ENCODE measurements at regions not wholly inside any gene's neighbourhood (a gene's known extent, or its start where the extent isn't known, plus 50 kb on each side); places are given as distances from the start of the nearest gene placed in this dataset.

- no peak for ATAC-seq
Measured at GRCh38 chr2:12795851-12796250, 79.1 kb downstream of the TRIB2 start.

- no peak for ATAC-seq
Measured at GRCh38 chr2:12796657-12797056, 79.9 kb downstream of the TRIB2 start.

GRCh38 chr2:12797815-12798214 is 81.1 kb downstream of the TRIB2 start:
- ATAC-seq, result no peak

GRCh38 chr2:12803607-12804006 is 86.9 kb downstream of the TRIB2 start:
- ATAC-seq, result no peak

GRCh38 chr2:12804091-12804856 is 87.5 kb downstream of the TRIB2 start:
- no peak for ATAC-seq

GRCh38 chr2:12805033-12805432 is 88.3 kb downstream of the TRIB2 start:
- no peak for ATAC-seq

- no peak for ATAC-seq
Measured at GRCh38 chr2:12806549-12807242, 90.0 kb downstream of the TRIB2 start.

GRCh38 chr2:12807907-12808810 is 91.4 kb downstream of the TRIB2 start:
- no peak for ATAC-seq

- ATAC-seq, result no peak
Measured at GRCh38 chr2:12809526-12809925, 92.8 kb downstream of the TRIB2 start.

- ATAC-seq, result no peak
Measured at GRCh38 chr2:12811916-12812315, 95.2 kb downstream of the TRIB2 start.

GRCh38 chr2:12813166-12813565 is 96.4 kb downstream of the TRIB2 start:
- ATAC-seq, result no peak

- peak; percentile 82 to 83 for ATAC-seq
Measured at GRCh38 chr2:12816379-12817306, 99.9 kb downstream of the TRIB2 start.

- no peak for ATAC-seq
Measured at GRCh38 chr2:12817870-12818269, 101.1 kb downstream of the TRIB2 start.

- no peak for ATAC-seq
Measured at GRCh38 chr2:12818416-12819102, 101.8 kb downstream of the TRIB2 start.

- ATAC-seq, result no peak
Measured at GRCh38 chr2:12819103-12819475, 102.4 kb downstream of the TRIB2 start.

- no peak for ATAC-seq
Measured at GRCh38 chr2:12819721-12820120, 103.0 kb downstream of the TRIB2 start.

- peak; percentile 45 to 68 for ATAC-seq
Measured at GRCh38 chr2:12821656-12822055, 104.9 kb downstream of the TRIB2 start.

GRCh38 chr2:12824351-12824777 is 107.6 kb downstream of the TRIB2 start:
- no peak for ATAC-seq

- ATAC-seq, result no peak
Measured at GRCh38 chr2:12824778-12825379, 108.1 kb downstream of the TRIB2 start.

GRCh38 chr2:12826781-12827180 is 110.0 kb downstream of the TRIB2 start:
- no peak for ATAC-seq

GRCh38 chr2:12827721-12828120 is 111.0 kb downstream of the TRIB2 start:
- no peak for ATAC-seq

Measured in activated CD4-positive, CD25-positive, alpha-beta regulatory T cell treated with anti-CD3 and anti-CD28 coated beads, Interleukin-2, amount 50 U/mL, for 24 hours (primary cell).